ENCODE measurements at regions not wholly inside any gene's neighbourhood (a gene's known extent, or its start where the extent isn't known, plus 50 kb on each side); places are given as distances from the start of the nearest gene placed in this dataset.

DNA sequence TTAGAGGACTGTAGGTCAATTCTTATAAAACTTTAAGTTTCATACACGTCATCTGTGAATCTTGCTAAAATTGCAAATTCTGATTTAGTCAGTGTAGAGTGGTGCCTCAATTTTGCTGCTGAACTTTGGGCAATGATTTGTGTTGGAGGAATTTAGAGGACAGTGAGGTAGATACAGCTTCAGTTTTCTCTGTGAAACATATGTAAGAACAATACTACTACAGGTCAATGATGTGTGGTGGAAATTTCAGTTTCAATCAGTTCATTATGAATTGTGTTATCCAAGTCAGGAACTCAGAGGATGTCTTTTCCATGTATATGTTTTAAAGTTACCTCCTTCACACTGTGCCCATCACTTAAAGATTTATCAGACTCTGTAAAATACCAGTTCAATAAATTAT, 1597.8 kb upstream of the PCDH10 start:
- Histone ChIP-seq H3K4me3 (ENCODE audit: low read depth, low read length) (no peak overlapping the region), H2AFZ (no peak overlapping the region), H3K27me3 (ENCODE audit: control insufficient read depth, insufficient read depth, low read length) (no peaks in the 10 kb centered on the region), H3K36me3 (ENCODE audit: control insufficient read depth, insufficient read depth, low read length) (no peaks in the 10 kb centered on the region), H3K4me1 (no peaks in the 10 kb centered on the region), H3K9ac (no peak overlapping the region), H3K4me2 (ENCODE audit: low read length) (no peak overlapping the region), H3K79me2 (no peaks in the 10 kb centered on the region), H3K27ac (no peak overlapping the region), H3K9me3 (ENCODE audit: control insufficient read depth, low read length) (peaks cover 4% of the 10 kb centered on the region)
- TF ChIP-seq, protein P1, sequence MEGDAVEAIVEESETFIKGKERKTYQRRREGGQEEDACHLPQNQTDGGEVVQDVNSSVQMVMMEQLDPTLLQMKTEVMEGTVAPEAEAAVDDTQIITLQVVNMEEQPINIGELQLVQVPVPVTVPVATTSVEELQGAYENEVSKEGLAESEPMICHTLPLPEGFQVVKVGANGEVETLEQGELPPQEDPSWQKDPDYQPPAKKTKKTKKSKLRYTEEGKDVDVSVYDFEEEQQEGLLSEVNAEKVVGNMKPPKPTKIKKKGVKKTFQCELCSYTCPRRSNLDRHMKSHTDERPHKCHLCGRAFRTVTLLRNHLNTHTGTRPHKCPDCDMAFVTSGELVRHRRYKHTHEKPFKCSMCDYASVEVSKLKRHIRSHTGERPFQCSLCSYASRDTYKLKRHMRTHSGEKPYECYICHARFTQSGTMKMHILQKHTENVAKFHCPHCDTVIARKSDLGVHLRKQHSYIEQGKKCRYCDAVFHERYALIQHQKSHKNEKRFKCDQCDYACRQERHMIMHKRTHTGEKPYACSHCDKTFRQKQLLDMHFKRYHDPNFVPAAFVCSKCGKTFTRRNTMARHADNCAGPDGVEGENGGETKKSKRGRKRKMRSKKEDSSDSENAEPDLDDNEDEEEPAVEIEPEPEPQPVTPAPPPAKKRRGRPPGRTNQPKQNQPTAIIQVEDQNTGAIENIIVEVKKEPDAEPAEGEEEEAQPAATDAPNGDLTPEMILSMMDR (IDR thresholded peaks at IDR 0.05), result no peak

DNA sequence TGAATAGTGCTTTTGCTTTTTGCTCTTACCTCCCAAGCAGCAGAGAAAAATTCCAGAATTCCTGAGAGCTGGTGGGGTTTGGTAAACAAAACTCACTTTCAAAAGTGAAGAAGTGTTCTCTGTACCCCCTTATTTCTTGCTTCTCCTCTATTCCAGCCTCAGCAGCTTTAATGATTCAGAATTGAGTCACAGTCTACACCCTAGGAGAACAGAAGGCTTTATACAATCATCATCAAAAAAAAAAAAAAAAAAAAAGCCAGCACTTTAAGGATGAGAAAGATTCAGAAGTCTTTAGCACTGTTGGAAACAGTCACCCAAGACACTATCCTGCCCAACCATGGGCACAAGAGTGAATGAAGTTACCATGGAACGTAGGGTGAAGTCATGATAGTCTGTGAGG, 1583.1 kb upstream of the PCDH10 start:
- Histone ChIP-seq H3K9ac (no peak overlapping the region), H2AFZ (no peak overlapping the region), H3K4me1 (no peaks in the 10 kb centered on the region), H3K79me2 (no peaks in the 10 kb centered on the region), H3K27me3 (ENCODE audit: control insufficient read depth, insufficient read depth, low read length) (no peaks in the 10 kb centered on the region), H3K36me3 (ENCODE audit: control insufficient read depth, insufficient read depth, low read length) (no peaks in the 10 kb centered on the region), H3K27ac (no peak overlapping the region), H3K9me3 (ENCODE audit: control insufficient read depth, low read length) (no peaks in the 10 kb centered on the region), H3K4me3 (ENCODE audit: low read depth, low read length) (no peak overlapping the region), H3K4me2 (ENCODE audit: low read length) (no peak overlapping the region)
- TF ChIP-seq, protein P1 (IDR thresholded peaks at IDR 0.05), result no peak

DNA sequence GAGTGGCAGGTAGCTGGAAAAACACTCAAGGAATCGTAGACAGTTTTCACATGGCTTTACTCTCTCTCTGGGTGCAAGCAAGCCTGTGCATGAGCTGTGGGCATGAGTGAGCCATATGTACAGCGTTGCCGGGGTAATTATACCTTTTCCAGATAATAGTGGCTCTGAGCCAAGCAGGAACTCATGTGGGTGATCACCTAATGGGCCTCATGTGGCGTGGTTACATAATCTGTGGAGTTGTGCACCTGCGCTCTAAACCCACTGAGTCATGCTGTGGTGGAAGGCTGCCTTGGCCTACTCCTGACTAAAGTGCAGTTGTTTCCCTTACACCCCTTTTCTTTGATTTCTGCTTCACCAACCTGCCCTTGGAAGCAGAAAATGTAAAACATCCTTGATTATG, 1564.5 kb upstream of the PCDH10 start:
- Histone ChIP-seq H3K79me2 (no peaks in the 10 kb centered on the region), H3K9me3 (ENCODE audit: control insufficient read depth, low read length) (no peaks in the 10 kb centered on the region), H3K27ac (no peak overlapping the region), H3K36me3 (ENCODE audit: control insufficient read depth, insufficient read depth, low read length) (no peaks in the 10 kb centered on the region), H2AFZ (no peak overlapping the region), H3K27me3 (ENCODE audit: control insufficient read depth, insufficient read depth, low read length) (no peaks in the 10 kb centered on the region), H3K4me3 (ENCODE audit: low read depth, low read length) (no peak overlapping the region), H3K4me2 (ENCODE audit: low read length) (no peak overlapping the region), H3K9ac (no peak overlapping the region), H3K4me1 (no peaks in the 10 kb centered on the region)
- TF ChIP-seq, protein P1 (IDR thresholded peaks at IDR 0.05), result no peak

DNA sequence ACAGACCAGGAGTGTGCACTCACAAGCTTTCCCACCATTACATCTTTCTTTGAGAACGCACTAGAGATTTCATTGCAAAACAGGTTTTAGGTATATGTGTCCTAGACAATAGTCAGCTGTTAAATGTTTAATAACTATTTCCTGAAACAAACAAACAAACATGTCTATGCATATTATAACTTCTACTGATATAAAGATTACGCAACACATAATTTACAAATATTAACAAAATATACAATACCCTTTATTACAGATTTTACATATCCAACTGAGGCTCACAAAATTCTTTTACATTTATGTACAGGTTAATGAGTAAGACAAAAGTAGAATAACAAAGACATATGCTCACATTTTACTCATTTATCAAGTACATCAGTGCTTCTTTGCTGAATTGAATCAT, 1554.0 kb upstream of the PCDH10 start:
- H3K36me3 ChIP-seq (ENCODE audit: control insufficient read depth, insufficient read depth, low read length), result no peaks in the 10 kb centered on the region
- H3K79me2 ChIP-seq, result no peaks in the 10 kb centered on the region
- no peak overlapping the region for H2AFZ ChIP-seq
- no peak overlapping the region for H3K4me3 ChIP-seq (ENCODE audit: low read depth, low read length)
- TF ChIP-seq, protein P1 (IDR thresholded peaks at IDR 0.05), result no peak
- H3K27me3 ChIP-seq (ENCODE audit: control insufficient read depth, insufficient read depth, low read length), result no peaks in the 10 kb centered on the region
- no peaks in the 10 kb centered on the region for H3K9me3 ChIP-seq (ENCODE audit: control insufficient read depth, low read length)
- H3K9ac ChIP-seq, result no peak overlapping the region
- H3K4me1 ChIP-seq, result no peaks in the 10 kb centered on the region
- H3K4me2 ChIP-seq (ENCODE audit: low read length), result no peak overlapping the region
- H3K27ac ChIP-seq, result no peak overlapping the region

DNA sequence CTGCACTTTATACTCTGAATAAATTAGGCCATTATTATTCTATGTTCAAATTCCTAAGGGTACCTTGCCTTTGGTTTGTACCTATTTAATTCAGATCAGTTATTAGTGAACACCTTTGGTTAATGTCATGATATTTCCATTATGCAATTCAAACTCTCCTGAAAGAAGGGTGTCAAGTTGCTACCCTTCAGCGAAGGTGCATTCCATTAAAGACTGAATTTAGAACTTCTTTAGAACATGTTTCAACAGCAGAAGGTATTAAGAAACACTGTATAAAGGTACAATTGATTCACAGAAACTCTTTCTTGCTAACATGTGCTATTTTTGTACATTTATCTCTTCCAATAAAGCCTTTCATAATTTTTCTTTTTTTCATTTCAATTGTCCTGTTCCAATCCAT, 1545.4 kb upstream of the PCDH10 start:
- Histone ChIP-seq H3K9me3 (ENCODE audit: control insufficient read depth, low read length) (no peaks in the 10 kb centered on the region), H3K79me2 (no peaks in the 10 kb centered on the region), H3K27ac (no peak overlapping the region), H2AFZ (no peak overlapping the region), H3K4me3 (ENCODE audit: low read depth, low read length) (no peak overlapping the region), H3K9ac (no peak overlapping the region), H3K36me3 (ENCODE audit: control insufficient read depth, insufficient read depth, low read length) (no peaks in the 10 kb centered on the region), H3K27me3 (ENCODE audit: control insufficient read depth, insufficient read depth, low read length) (no peaks in the 10 kb centered on the region), H3K4me1 (no peaks in the 10 kb centered on the region), H3K4me2 (ENCODE audit: low read length) (no peak overlapping the region)
- TF ChIP-seq, protein P1 (IDR thresholded peaks at IDR 0.05), result no peak
